Urinary bladder (tissue), 3 donors: ENCODE measurements at regions not wholly inside any gene's neighbourhood (a gene's known extent, or its start where the extent isn't known, plus 50 kb on each side); places are given as distances from the start of the nearest gene placed in this dataset.
"Not testable (repeated sequence)": the region's sequence is repeated elsewhere in the genome, so short reads cannot be mapped to it uniquely, and the experiment has no call there.

Experiments used
- DNase-seq: peaks from one replicate; pipeline ENCODE4 v3.0.0-alpha.2; 2015; ENCODE audit errors: extremely low spot score
- H3K27ac ChIP-seq: one replicate; pipeline ENCODE4 v1.5.1; 2013; ENCODE audit warnings: low read depth, mild to moderate bottlenecking, moderate library complexity
- H3K36me3 ChIP-seq: one replicate; pipeline ENCODE4 v1.6.1; 2013; ENCODE audit warnings: mild to moderate bottlenecking, moderate library complexity; ENCODE audit not compliant: insufficient read depth
- H3K4me1 ChIP-seq: one replicate; pipeline ENCODE4 v1.6.1; 2013; ENCODE audit warnings: mild to moderate bottlenecking, moderate library complexity; ENCODE audit not compliant: insufficient read depth
- H3K4me3 ChIP-seq: one replicate; pipeline ENCODE4 v1.5.1; 2013; ENCODE audit warnings: low read depth, low read length
- WGBS: extraction: QIAGEN DNeasy Blood & Tissue Kit; methylation state at CpG from one replicate; pipeline ENCODE4 v1.1.7; 2013; 5-methylcytosine and 5-hydroxymethylcytosine counted together
- donor health status: healthy with polysubstance abuse.
- donor health status: healthy.

GRCh38 chr6:4636191-4636880 is 139.9 kb upstream of the CDYL start:
- no peak overlapping the region for H3K27ac ChIP-seq
- 89% methylated on average over 14 of the region's 14 CpGs for WGBS
- no peak overlapping the region for H3K4me3 ChIP-seq
- H3K36me3 ChIP-seq = no peaks in the 10 kb centered on the region
- H3K4me1 ChIP-seq = no peaks in the 10 kb centered on the region
- DNase-seq = no peak

- H3K4me3 ChIP-seq = no peak overlapping the region
- H3K27ac ChIP-seq = no peak overlapping the region
- H3K36me3 ChIP-seq = no peaks in the 10 kb centered on the region
- 69% methylated on average over 5 of the region's 5 CpGs for WGBS
- H3K4me1 ChIP-seq = no peaks in the 10 kb centered on the region
- no peak for DNase-seq
Observed at GRCh38 chr6:4635666-4636065, 140.5 kb upstream of the CDYL start.

- Histone ChIP-seq H3K4me3 (no peak overlapping the region), H3K27ac (no peak overlapping the region), H3K36me3 (no peaks in the 10 kb centered on the region), H3K4me1 (no peaks in the 10 kb centered on the region)
- 79% methylated on average over 2 of the region's 2 CpGs for WGBS
- no peak for DNase-seq
Observed at GRCh38 chr6:4632421-4632820, 143.8 kb upstream of the CDYL start.

GRCh38 chr6:4629789-4630188 is 146.4 kb upstream of the CDYL start:
- WGBS = 95% methylated on average over 1 of the region's 1 CpG
- DNase-seq, H3K27ac ChIP-seq, H3K4me3 ChIP-seq, H3K4me1 ChIP-seq, H3K36me3 ChIP-seq: not testable (repeated sequence)

- no peak overlapping the region for H3K27ac ChIP-seq
- H3K4me3 ChIP-seq = no peak overlapping the region
- no peak for DNase-seq
- WGBS = 91% methylated on average over 6 of the region's 6 CpGs
- no peaks in the 10 kb centered on the region for H3K36me3 ChIP-seq
- H3K4me1 ChIP-seq = no peaks in the 10 kb centered on the region
Observed at GRCh38 chr6:4625557-4625956, 150.6 kb upstream of the CDYL start.

GRCh38 chr6:4624726-4625125 is 151.5 kb upstream of the CDYL start:
- WGBS = 91% methylated on average over 7 of the region's 7 CpGs
- no peaks in the 10 kb centered on the region for H3K4me1 ChIP-seq
- no peak overlapping the region for H3K27ac ChIP-seq
- DNase-seq = no peak
- no peaks in the 10 kb centered on the region for H3K36me3 ChIP-seq
- no peak overlapping the region for H3K4me3 ChIP-seq

GRCh38 chr6:4620284-4621151 is 155.7 kb upstream of the CDYL start:
- WGBS = 79% methylated on average over 12 of the region's 12 CpGs

GRCh38 chr6:4616311-4616710 is 159.9 kb upstream of the CDYL start:
- no peaks in the 10 kb centered on the region for H3K36me3 ChIP-seq
- no peak for DNase-seq
- no peaks in the 10 kb centered on the region for H3K4me1 ChIP-seq
- 91% methylated on average over 8 of the region's 8 CpGs for WGBS
- H3K27ac ChIP-seq = no peak overlapping the region
- no peak overlapping the region for H3K4me3 ChIP-seq

More at GRCh38 chr6:4620284-4621151, 155.7 kb upstream of the CDYL start:
- Histone ChIP-seq H3K27ac (no peak overlapping the region), H3K36me3 (no peaks in the 10 kb centered on the region), H3K4me1 (no peaks in the 10 kb centered on the region), H3K4me3 (no peak overlapping the region)
- no peak for DNase-seq

GRCh38 chr6:4615891-4616290 is 160.3 kb upstream of the CDYL start:
- Histone ChIP-seq H3K27ac (no peak overlapping the region), H3K36me3 (no peaks in the 10 kb centered on the region), H3K4me3 (no peak overlapping the region), H3K4me1 (no peaks in the 10 kb centered on the region)
- no peak for DNase-seq
- WGBS = 38% methylated on average over 3 of the region's 3 CpGs

- no peak overlapping the region for H3K27ac ChIP-seq
- DNase-seq = no peak
- H3K36me3 ChIP-seq = no peaks in the 10 kb centered on the region
Observed at GRCh38 chr6:4615231-4615630, 161.0 kb upstream of the CDYL start.

GRCh38 chr6:4614637-4615036 is 161.6 kb upstream of the CDYL start:
- H3K4me3 ChIP-seq = no peak overlapping the region
- H3K4me1 ChIP-seq = no peaks in the 10 kb centered on the region
- no peak for DNase-seq
- H3K36me3 ChIP-seq = no peaks in the 10 kb centered on the region
- WGBS = 94% methylated on average over 5 of the region's 5 CpGs
- H3K27ac ChIP-seq = no peak overlapping the region

More at GRCh38 chr6:4615231-4615630, 161.0 kb upstream of the CDYL start:
- WGBS = 82% methylated on average over 6 of the region's 6 CpGs
- no peak overlapping the region for H3K4me3 ChIP-seq
- no peaks in the 10 kb centered on the region for H3K4me1 ChIP-seq

- 95% methylated on average over 5 of the region's 5 CpGs for WGBS
- no peaks in the 10 kb centered on the region for H3K4me1 ChIP-seq
- H3K27ac ChIP-seq = no peak overlapping the region
- no peak overlapping the region for H3K4me3 ChIP-seq
- no peak for DNase-seq
- no peaks in the 10 kb centered on the region for H3K36me3 ChIP-seq
Observed at GRCh38 chr6:4613795-4614194, 162.4 kb upstream of the CDYL start.

GRCh38 chr6:4613381-4613780 is 162.8 kb upstream of the CDYL start:
- DNase-seq = no peak
- 97% methylated on average over 2 of the region's 2 CpGs for WGBS

GRCh38 chr6:4612636-4613171 is 163.5 kb upstream of the CDYL start:
- no peaks in the 10 kb centered on the region for H3K36me3 ChIP-seq
- H3K4me3 ChIP-seq = no peak overlapping the region
- H3K4me1 ChIP-seq = no peaks in the 10 kb centered on the region
- 42% methylated on average over 5 of the region's 5 CpGs for WGBS
- H3K27ac ChIP-seq = no peak overlapping the region
- DNase-seq = peak; percentile 10

More at GRCh38 chr6:4613381-4613780, 162.8 kb upstream of the CDYL start:
- Histone ChIP-seq H3K36me3 (no peaks in the 10 kb centered on the region), H3K4me3 (no peak overlapping the region), H3K27ac (no peak overlapping the region), H3K4me1 (no peaks in the 10 kb centered on the region)
